ENCODE measurements at regions not wholly inside any gene's neighbourhood (a gene's known extent, or its start where the extent isn't known, plus 50 kb on each side); places are given as distances from the start of the nearest gene placed in this dataset.

GRCh38 chr2:118223992-118224894 lies 136.0 kb downstream of the INSIG2 start:
- Histone ChIP-seq H3K4me1 (no peaks in the 10 kb centered on the region), H3K9me3 (no peaks in the 10 kb centered on the region), H3K27ac (no peak overlapping the region), H3K4me2 (no peak overlapping the region), H3K4me3 (no peak overlapping the region)
- TF ChIP-seq EHF (CRISPR knock-in tag; IDR thresholded peaks at IDR 0.05) (no peak), TP53 (CRISPR knock-in tag; IDR thresholded peaks at IDR 0.05) (no peak), RARB (CRISPR knock-in tag; IDR thresholded peaks at IDR 0.05) (no peak), ZFP36 (IDR thresholded peaks at IDR 0.05; ENCODE audit: borderline replicate concordance, partially characterized antibody) (no peak), BHLHE40 (IDR thresholded peaks at IDR 0.05; ENCODE audit: low read depth, low read length) (no peak)
- POLR2A ChIA-PET, result no interaction called here
- WGBS (ENCODE audit: missing lambda C conversion rate), result 81% methylated on average over 63 of the region's 77 CpGs
- DNase-seq (ENCODE audit: low read depth in 1 of 2, low spot score in 1 of 2) (no peak), FAIRE-seq (no peak), ATAC-seq (no peak)
- CTCF ChIA-PET, result interaction anchor here (1.3 to 3.7 kb wide), 4 partner anchors 178 to 641 kb away, joined by 3 to 41 read pairs (median 8); no protein-coding TSS in a partner anchor

- Histone ChIP-seq H3K27ac (no peak overlapping the region), H3K4me2 (no peak overlapping the region), H3K4me3 (no peak overlapping the region), H3K4me1 (no peaks in the 10 kb centered on the region), H3K9me3 (no peaks in the 10 kb centered on the region)
- no peak for FAIRE-seq
- ChIA-PET CTCF (interaction anchor here (0.7 to 3.7 kb wide), 6 partner anchors 178 to 651 kb away, joined by 3 to 41 read pairs (median 8); partner anchors contain the start of gene EN1), POLR2A (no interaction called here)
- WGBS (ENCODE audit: missing lambda C conversion rate), result 70% methylated on average over 25 of the region's 25 CpGs
- DNase-seq (ENCODE audit: low read depth in 1 of 2, low spot score in 1 of 2), result no peak
- TF ChIP-seq FOXS1 (CRISPR knock-in tag; IDR thresholded peaks at IDR 0.05), result no peak
- TF ChIP-seq KDM1A (IDR thresholded peaks at IDR 0.05; ENCODE audit: low read depth), result no peak
- no peak for TF ChIP-seq KDM5A (IDR thresholded peaks at IDR 0.05)
- TF ChIP-seq NR3C1 (IDR thresholded peaks at IDR 0.05), result no peak
- TF ChIP-seq FOSB (CRISPR knock-in tag; IDR thresholded peaks at IDR 0.05), result no peak
- no peak for TF ChIP-seq BHLHE40 (IDR thresholded peaks at IDR 0.05; ENCODE audit: low read depth, low read length)
- TF ChIP-seq ELK1 (IDR thresholded peaks at IDR 0.05; ENCODE audit: low read depth, low read length), result no peak
- TF ChIP-seq CBX8 (IDR thresholded peaks at IDR 0.05), result no peak
- TF ChIP-seq MAZ (IDR thresholded peaks at IDR 0.05; ENCODE audit: borderline replicate concordance, low read depth, low read length), result no peak
- no peak for TF ChIP-seq NFE2L2 (conservative IDR thresholded peaks at IDR 0.05; ENCODE audit: low read length)
- TF ChIP-seq POLR2A (IDR thresholded peaks at IDR 0.05; ENCODE audit: low read length), result no peak
- TF ChIP-seq HEYL (CRISPR knock-in tag; IDR thresholded peaks at IDR 0.05), result no peak
- TF ChIP-seq HDAC2 (IDR thresholded peaks at IDR 0.05), result no peak
- no peak for TF ChIP-seq PBX3 (IDR thresholded peaks at IDR 0.05)
- no peak for ATAC-seq
Observed at GRCh38 chr2:118223511-118223991, 135.3 kb downstream of the INSIG2 start.

- ATAC-seq (no peak), DNase-seq (ENCODE audit: low read depth in 1 of 2, low spot score in 1 of 2) (no peak), FAIRE-seq (no peak)
- Histone ChIP-seq H3K9me3 (no peaks in the 10 kb centered on the region), H3K4me1 (no peaks in the 10 kb centered on the region), H3K4me3 (no peak overlapping the region), H3K27ac (no peak overlapping the region), H3K4me2 (no peak overlapping the region)
- POLR2A ChIA-PET, result no interaction called here
- CTCF ChIA-PET, result interaction anchor here (0.7 to 3.7 kb wide), 26 partner anchors 8 to 660 kb away, joined by 3 to 43 read pairs (median 5); partner anchors contain the start of gene EN1
- TF ChIP-seq MAZ (IDR thresholded peaks at IDR 0.05; ENCODE audit: borderline replicate concordance, low read depth, low read length) (no peak), ESRRA (IDR thresholded peaks at IDR 0.05; ENCODE audit: borderline replicate concordance, low read length) (no peak), MAFK (IDR thresholded peaks at IDR 0.05; ENCODE audit: partially characterized antibody) (no peak), KDM5A (IDR thresholded peaks at IDR 0.05) (no peak), ELK1 (IDR thresholded peaks at IDR 0.05; ENCODE audit: low read depth, low read length) (no peak)
- 39% methylated on average over 8 of the region's 8 CpGs for WGBS (ENCODE audit: missing lambda C conversion rate)
Observed at GRCh38 chr2:118222672-118223421, 134.6 kb downstream of the INSIG2 start.
